T-helper 1 cell treated with Interleukin-12 subunit alpha and Interleukin-12 subunit beta and Interleukin-4 antibody, amounts not matched to agents 30 μg/mL and 1 μg/mL, for 36 hours (primary cell): ENCODE measurements at regions not wholly inside any gene's neighbourhood (a gene's known extent, or its start where the extent isn't known, plus 50 kb on each side); places are given as distances from the start of the nearest gene placed in this dataset.
"Not testable (repeated sequence)": the region's sequence is repeated elsewhere in the genome, so short reads cannot be mapped to it uniquely, and the experiment has no call there.

Experiments
- H3K27ac Mint-ChIP-seq: one replicate; pipeline ENCODE4 v1.8.0; 2021; ENCODE audit warnings: mild to moderate bottlenecking, mixed read lengths
- H3K27me3 Mint-ChIP-seq: one replicate; pipeline ENCODE4 v1.8.0; 2021; ENCODE audit warnings: low read depth, mixed read lengths
- H3K36me3 Mint-ChIP-seq: one replicate; pipeline ENCODE4 v1.8.0; 2021; ENCODE audit warnings: low read depth, mixed read lengths
- H3K4me1 Mint-ChIP-seq: one replicate; pipeline ENCODE4 v1.8.0; 2021; ENCODE audit warnings: low read depth, mixed read lengths
- H3K4me3 Mint-ChIP-seq: one replicate; pipeline ENCODE4 v1.8.0; 2021; ENCODE audit warnings: mild to moderate bottlenecking, moderate library complexity, mixed read lengths
- H3K9me3 Mint-ChIP-seq: one replicate; pipeline ENCODE4 v1.8.0; 2021; ENCODE audit warnings: mixed read lengths

GRCh38 chr5:19047277-19047676 is 940.7 kb downstream of the CDH18 start:
- no peak overlapping the region for H3K27ac Mint-ChIP-seq
- no peaks in the 10 kb centered on the region for H3K4me1 Mint-ChIP-seq
- no peak overlapping the region for H3K4me3 Mint-ChIP-seq

GRCh38 chr5:19048726-19049125 is 939.3 kb downstream of the CDH18 start:
- H3K27ac Mint-ChIP-seq, result no peak overlapping the region
- peaks cover 5% of the 10 kb centered on the region for H3K9me3 Mint-ChIP-seq
- no peaks in the 10 kb centered on the region for H3K4me1 Mint-ChIP-seq
- no peaks in the 10 kb centered on the region for H3K27me3 Mint-ChIP-seq
- H3K36me3 Mint-ChIP-seq, result no peaks in the 10 kb centered on the region
- no peak overlapping the region for H3K4me3 Mint-ChIP-seq

More at GRCh38 chr5:19047277-19047676, 940.7 kb downstream of the CDH18 start:
- no peaks in the 10 kb centered on the region for H3K27me3 Mint-ChIP-seq
- H3K36me3 Mint-ChIP-seq, result no peaks in the 10 kb centered on the region
- H3K9me3 Mint-ChIP-seq, result peaks cover 5% of the 10 kb centered on the region

GRCh38 chr5:19058216-19058615 is 929.8 kb downstream of the CDH18 start:
- H3K4me1 Mint-ChIP-seq, result no peaks in the 10 kb centered on the region

GRCh38 chr5:19064094-19064493 is 923.9 kb downstream of the CDH18 start:
- Mint-ChIP-seq H3K9me3 (no peaks in the 10 kb centered on the region), H3K36me3 (no peaks in the 10 kb centered on the region), H3K4me3 (no peak overlapping the region), H3K4me1 (no peaks in the 10 kb centered on the region), H3K27ac (no peak overlapping the region), H3K27me3 (no peaks in the 10 kb centered on the region)

More at GRCh38 chr5:19058216-19058615, 929.8 kb downstream of the CDH18 start:
- Mint-ChIP-seq H3K27me3 (no peaks in the 10 kb centered on the region), H3K36me3 (no peaks in the 10 kb centered on the region), H3K4me3 (no peak overlapping the region), H3K9me3 (peaks cover 5% of the 10 kb centered on the region), H3K27ac (no peak overlapping the region)

DNA sequence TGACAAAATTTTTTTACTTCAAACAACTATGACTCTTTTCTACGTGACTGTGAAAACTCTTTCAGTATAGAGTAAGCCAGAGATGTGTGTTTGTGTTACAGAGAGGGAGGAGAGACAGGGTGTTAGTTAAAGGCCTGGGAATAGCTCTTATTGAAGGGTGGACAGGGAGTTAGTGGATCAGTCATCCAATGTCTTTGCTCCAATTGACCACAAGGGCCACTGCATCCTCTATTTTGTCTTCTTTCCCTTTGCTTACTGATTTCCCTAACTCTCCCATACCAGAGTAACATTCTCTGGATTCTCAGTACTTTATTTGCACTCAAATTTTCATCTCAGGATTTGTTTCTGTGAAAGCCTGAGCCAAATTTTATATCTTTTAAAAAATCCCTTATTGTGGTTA is 920.3 kb downstream of the CDH18 start:
- Mint-ChIP-seq H3K27me3 (no peaks in the 10 kb centered on the region), H3K4me3 (no peak overlapping the region), H3K36me3 (no peaks in the 10 kb centered on the region), H3K4me1 (no peaks in the 10 kb centered on the region), H3K9me3 (no peaks in the 10 kb centered on the region), H3K27ac (no peak overlapping the region)

DNA sequence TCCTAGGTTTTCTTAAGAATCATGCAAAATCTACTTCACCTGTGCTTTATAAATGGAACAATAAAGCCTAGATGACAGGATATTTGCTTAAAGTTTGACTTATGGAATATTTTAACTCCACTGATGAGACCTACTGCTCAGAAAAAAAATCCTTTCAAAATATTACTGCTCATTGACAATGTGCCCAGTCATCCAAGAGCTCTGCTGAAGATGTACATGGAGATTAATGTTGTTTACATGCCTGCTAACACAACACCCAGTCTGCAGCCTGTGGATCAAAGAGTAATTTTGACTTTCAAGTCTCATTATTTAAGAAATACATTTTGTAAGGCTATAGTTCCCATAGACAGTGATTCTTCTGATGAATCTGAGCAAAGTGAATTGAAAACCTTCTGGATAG is 889.6 kb downstream of the CDH18 start:
- Mint-ChIP-seq H3K4me3 (no peak overlapping the region), H3K4me1 (no peaks in the 10 kb centered on the region), H3K9me3 (peaks cover 21% of the 10 kb centered on the region), H3K27ac (no peak overlapping the region), H3K36me3 (no peaks in the 10 kb centered on the region), H3K27me3 (no peaks in the 10 kb centered on the region)

DNA sequence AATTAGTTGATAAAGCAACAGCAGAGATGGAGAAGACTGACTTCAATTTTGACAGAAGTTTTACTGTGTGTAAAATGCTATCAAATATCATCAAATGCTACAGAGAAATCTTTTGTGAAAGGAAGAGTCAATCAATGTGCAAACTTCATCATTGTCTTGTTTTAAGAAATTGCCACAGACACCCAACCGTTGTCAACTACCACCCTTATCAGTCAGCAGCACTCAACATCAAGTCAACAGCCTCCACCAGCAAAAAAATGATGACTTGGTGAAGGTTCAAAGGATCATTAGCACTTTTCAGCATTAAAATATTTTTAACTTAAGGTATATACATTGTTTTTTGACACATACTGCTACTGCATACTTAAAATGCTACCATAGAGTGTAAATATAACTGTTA is 888.8 kb downstream of the CDH18 start:
- Mint-ChIP-seq H3K4me1 (no peaks in the 10 kb centered on the region), H3K4me3 (no peak overlapping the region), H3K27me3 (no peaks in the 10 kb centered on the region), H3K9me3 (peaks cover 16% of the 10 kb centered on the region), H3K36me3 (no peaks in the 10 kb centered on the region), H3K27ac (no peak overlapping the region)

- peaks cover 9% of the 10 kb centered on the region for H3K9me3 Mint-ChIP-seq
- no peak overlapping the region for H3K4me3 Mint-ChIP-seq
- no peaks in the 10 kb centered on the region for H3K27me3 Mint-ChIP-seq
- no peak overlapping the region for H3K27ac Mint-ChIP-seq
- no peaks in the 10 kb centered on the region for H3K36me3 Mint-ChIP-seq
- no peaks in the 10 kb centered on the region for H3K4me1 Mint-ChIP-seq
These were observed 883.1 kb downstream of the CDH18 start for GRCh38 chr5:19104948-19105347.

DNA sequence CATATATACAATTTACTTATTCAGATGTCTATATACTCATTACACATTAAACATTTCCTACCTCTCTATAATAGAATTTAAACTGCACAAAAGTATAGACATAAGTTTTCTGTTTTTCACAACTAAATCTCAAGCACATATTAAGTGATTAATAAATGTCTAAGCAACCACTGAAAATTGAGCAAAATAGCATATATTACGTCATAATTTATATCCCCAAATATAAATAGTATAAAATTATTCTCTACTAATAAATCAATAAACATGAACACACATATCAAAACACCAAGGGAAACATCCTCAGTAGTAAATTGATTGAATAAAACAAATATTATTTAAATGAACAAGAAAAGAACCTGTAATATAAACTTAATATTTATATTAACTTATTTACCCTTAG is 865.1 kb downstream of the CDH18 start:
- no peaks in the 10 kb centered on the region for H3K9me3 Mint-ChIP-seq
- H3K27me3 Mint-ChIP-seq, result no peaks in the 10 kb centered on the region
- no peak overlapping the region for H3K27ac Mint-ChIP-seq
- H3K36me3 Mint-ChIP-seq, result no peaks in the 10 kb centered on the region
- H3K4me1 Mint-ChIP-seq, result no peaks in the 10 kb centered on the region
- no peak overlapping the region for H3K4me3 Mint-ChIP-seq

GRCh38 chr5:19125956-19126713 is 861.9 kb downstream of the CDH18 start:
- H3K27me3 Mint-ChIP-seq, result no peaks in the 10 kb centered on the region
- H3K9me3 Mint-ChIP-seq, result peaks cover 6% of the 10 kb centered on the region
- no peak overlapping the region for H3K4me3 Mint-ChIP-seq
- H3K4me1 Mint-ChIP-seq, result no peaks in the 10 kb centered on the region
- H3K36me3 Mint-ChIP-seq, result no peaks in the 10 kb centered on the region
- no peak overlapping the region for H3K27ac Mint-ChIP-seq

DNA sequence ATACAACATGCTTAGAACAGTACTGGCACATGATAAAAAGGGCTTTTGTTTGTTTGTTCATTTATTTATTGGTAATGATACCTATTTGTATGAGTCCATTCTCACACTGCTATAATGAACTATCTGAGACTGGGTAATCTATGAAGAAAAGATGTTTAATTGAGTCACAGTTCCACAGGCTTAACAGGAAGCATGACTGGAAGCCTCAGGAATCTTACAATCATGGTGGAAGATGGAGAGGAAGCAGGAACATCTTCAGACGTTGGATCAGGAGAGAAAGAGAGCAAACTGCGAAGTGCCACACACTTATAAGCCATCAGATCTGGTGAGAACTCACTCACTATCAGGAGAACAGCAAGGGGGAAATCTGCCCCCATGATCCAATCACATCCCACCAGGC is 847.7 kb downstream of the CDH18 start:
- no peak overlapping the region for H3K27ac Mint-ChIP-seq
- H3K9me3 Mint-ChIP-seq, result peaks cover 19% of the 10 kb centered on the region
- no peaks in the 10 kb centered on the region for H3K27me3 Mint-ChIP-seq
- H3K36me3 Mint-ChIP-seq, result no peaks in the 10 kb centered on the region
- no peak overlapping the region for H3K4me3 Mint-ChIP-seq
- H3K4me1 Mint-ChIP-seq, result no peaks in the 10 kb centered on the region

DNA sequence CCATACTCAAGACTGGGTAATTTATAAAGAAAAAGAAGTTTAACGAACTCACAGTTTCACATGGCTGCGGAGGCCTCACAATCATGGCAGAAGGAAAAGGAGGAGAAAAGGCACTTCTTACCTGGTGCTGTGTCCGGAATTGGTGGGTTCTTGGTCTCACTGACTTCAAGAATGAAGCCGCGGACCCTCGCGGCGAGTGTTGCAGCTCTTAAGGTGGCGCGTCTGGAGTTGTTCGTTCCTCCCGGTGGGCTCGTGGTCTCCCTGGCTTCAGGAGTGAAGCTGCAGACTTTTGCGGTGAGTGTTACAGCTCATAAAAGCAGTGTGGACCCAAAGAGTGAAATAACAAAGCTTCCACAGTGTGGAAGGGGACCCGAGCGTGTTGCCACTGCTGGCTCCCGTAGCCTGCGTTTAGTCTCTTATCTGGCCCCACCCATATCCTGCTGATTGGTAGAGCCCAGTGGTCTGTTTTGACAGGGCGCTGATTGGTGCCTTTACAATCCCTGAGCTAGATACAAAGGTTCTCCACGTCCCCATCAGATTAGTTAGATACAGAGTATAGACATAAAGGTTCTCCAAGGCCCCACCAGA is 846.0 kb downstream of the CDH18 start:
- not testable (repeated sequence) for H3K27me3 Mint-ChIP-seq, H3K27ac Mint-ChIP-seq, H3K36me3 Mint-ChIP-seq, H3K4me1 Mint-ChIP-seq, H3K4me3 Mint-ChIP-seq
- peaks cover 23% of the 10 kb centered on the region for H3K9me3 Mint-ChIP-seq

GRCh38 chr5:19142713-19143414 is 845.1 kb downstream of the CDH18 start:
- peaks cover 23% of the 10 kb centered on the region for H3K9me3 Mint-ChIP-seq
- not testable (repeated sequence) for H3K36me3 Mint-ChIP-seq, H3K27ac Mint-ChIP-seq, H3K4me1 Mint-ChIP-seq, H3K27me3 Mint-ChIP-seq, H3K4me3 Mint-ChIP-seq

DNA sequence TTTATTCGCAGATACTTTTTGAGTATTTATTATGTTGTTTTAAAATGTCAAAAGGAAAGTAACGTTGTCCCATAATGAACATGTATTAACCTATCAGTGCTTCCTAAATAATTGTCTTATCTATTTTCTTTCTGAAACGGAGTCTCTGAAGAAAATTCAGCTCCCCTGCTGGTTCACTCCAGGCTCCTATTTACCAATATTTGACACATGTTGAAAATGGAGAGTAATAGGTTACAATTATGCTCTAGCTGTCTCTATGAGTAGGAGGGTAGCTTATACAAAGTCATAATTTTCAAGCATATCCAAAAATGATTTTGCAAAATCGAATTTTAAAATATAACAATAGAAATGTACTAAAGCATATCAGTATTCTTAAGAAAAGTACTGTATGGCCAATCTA is 844.1 kb downstream of the CDH18 start:
- peaks cover 27% of the 10 kb centered on the region for H3K9me3 Mint-ChIP-seq
- H3K4me1 Mint-ChIP-seq, result no peaks in the 10 kb centered on the region
- no peaks in the 10 kb centered on the region for H3K36me3 Mint-ChIP-seq
- no peaks in the 10 kb centered on the region for H3K27me3 Mint-ChIP-seq
- no peak overlapping the region for H3K27ac Mint-ChIP-seq
- no peak overlapping the region for H3K4me3 Mint-ChIP-seq

- no peak overlapping the region for H3K4me3 Mint-ChIP-seq
- H3K27ac Mint-ChIP-seq, result no peak overlapping the region
- no peaks in the 10 kb centered on the region for H3K36me3 Mint-ChIP-seq
- H3K9me3 Mint-ChIP-seq, result no peaks in the 10 kb centered on the region
- no peaks in the 10 kb centered on the region for H3K4me1 Mint-ChIP-seq
- H3K27me3 Mint-ChIP-seq, result no peaks in the 10 kb centered on the region
These were observed 818.6 kb downstream of the CDH18 start for GRCh38 chr5:19169426-19169825.
